Panc1 (cell line): ENCODE measurements at regions not wholly inside any gene's neighbourhood (a gene's known extent, or its start where the extent isn't known, plus 50 kb on each side); places are given as distances from the start of the nearest gene placed in this dataset.

Experiments
- ATAC-seq: fragments of 200-7000 bp; cut with Tn5 transposase; 2 replicates; pipeline ENCODE4 v1.9.1; 2020; ENCODE audit warnings: mild to moderate bottlenecking, moderate library complexity
- BruUV-seq: library from RNA; stranded (reverse); fragments of 400-500 nt; replicated peaks from 2 replicates; lab custom pipeline; 2021; lab: Mats Ljungman, UMichigan
- CTCF ChIA-PET: fragments of 300-600 bp; sonication (Branson Sonifier 250); formaldehyde crosslinking; loops from one replicate; lab custom pipeline; 2022; ENCODE audit warnings: antibody characterized with exemption; lab: Charles Lee
- POLR2A ChIA-PET: fragments of 300-600 bp; sonication (Branson Sonifier 250); formaldehyde crosslinking; loops from one replicate; lab custom pipeline; 2022; ENCODE audit warnings: antibody characterized with exemption; lab: Charles Lee
- DNase-seq: peaks from one replicate; pipeline ENCODE4 v3.0.0-alpha.2; 2010; ENCODE audit warnings: low read depth, low spot score
- H3K27ac ChIP-seq: 2 replicates; pipeline ENCODE4 v1.5.1; 2011; ENCODE audit warnings: mild to moderate bottlenecking, low read length, inconsistent platforms
- H3K27me3 ChIP-seq: fragments of 200-500 bp; sonication (Bioruptor generic); 2 replicates; pipeline ENCODE4 v1.6.0; 2014; ENCODE audit warnings: low read length, inconsistent platforms; ENCODE audit not compliant: control insufficient read depth, insufficient read depth
- H3K36me3 ChIP-seq: fragments of 200-500 bp; sonication (Bioruptor generic); 2 replicates; pipeline ENCODE4 v1.5.1; 2014; ENCODE audit warnings: inconsistent platforms, mild to moderate bottlenecking, low read length, moderate library complexity; ENCODE audit not compliant: control insufficient read depth, insufficient read depth
- H3K4me1 ChIP-seq: 2 replicates; pipeline ENCODE4 v1.5.1; 2011; ENCODE audit warnings: inconsistent platforms, mild to moderate bottlenecking, low read length, moderate library complexity; ENCODE audit not compliant: control insufficient read depth, insufficient read depth
- H3K4me3 ChIP-seq, 2 experiments: 2 replicates each; pipeline ENCODE4 v1.5.1; 2011 to 2012; ENCODE audit warnings: low read depth in 2 of 2, low read length in 2 of 2, mild to moderate bottlenecking in 2 of 2, inconsistent platforms in 1 of 2, moderate library complexity in 1 of 2
- H3K9me3 ChIP-seq: fragments of 200-500 bp; sonication (Bioruptor generic); 2 replicates; pipeline ENCODE4 v1.5.1; 2014; ENCODE audit warnings: low read depth, mild to moderate bottlenecking, inconsistent platforms, low read length, moderate library complexity; ENCODE audit not compliant: control insufficient read depth, insufficient read depth
- CTCF ChIP-seq: fragments of 450-650 bp; IDR thresholded peaks from 2 replicates; pipeline ENCODE4 v1.5.1; 2017; ENCODE audit warnings: mild to moderate bottlenecking
- POLR2AphosphoS5 ChIP-seq: IDR thresholded peaks from 2 replicates; pipeline ENCODE4 v1.6.1; 2012; ENCODE audit warnings: mild to moderate bottlenecking, low read depth, low read length, moderate library complexity
- SIN3A ChIP-seq: IDR thresholded peaks from 2 replicates; pipeline ENCODE4 v1.6.1; 2012; ENCODE audit warnings: low read depth, mild to moderate bottlenecking, low read length, moderate library complexity, borderline replicate concordance; ENCODE audit not compliant: insufficient read depth
- TCF7L2 ChIP-seq: IDR thresholded peaks from 2 replicates; pipeline ENCODE4 v1.6.1; 2011; ENCODE audit warnings: mild to moderate bottlenecking, low read depth, low read length, inconsistent platforms
- in situ Hi-C: cut with HindIII; loops from 2 replicates; pipeline ENCODE4 v1.10.0; 2016; ENCODE audit warnings: low sequenced_read_pairs, low pct_unique_long_range_greater_than_20kb
- intact Hi-C: fragments of 100-400 bp; cut with micrococcal nuclease; formaldehyde crosslinking; loops from one replicate; pipeline ENCODE4 v1.10.0; 2022; ENCODE audit not compliant: unreplicated experiment
- TF ChIP-seq, protein P1 (sequence below), 2 experiments: IDR thresholded peaks; 2 replicates each; pipeline ENCODE4 v1.6.1; 2011 to 2012; ENCODE audit warnings: low read depth in 2 of 2, control low read depth in 1 of 2, low read length in 1 of 2, mild to moderate bottlenecking in 1 of 2, moderate library complexity in 1 of 2; ENCODE audit not compliant: insufficient read depth in 1 of 2

DNA sequence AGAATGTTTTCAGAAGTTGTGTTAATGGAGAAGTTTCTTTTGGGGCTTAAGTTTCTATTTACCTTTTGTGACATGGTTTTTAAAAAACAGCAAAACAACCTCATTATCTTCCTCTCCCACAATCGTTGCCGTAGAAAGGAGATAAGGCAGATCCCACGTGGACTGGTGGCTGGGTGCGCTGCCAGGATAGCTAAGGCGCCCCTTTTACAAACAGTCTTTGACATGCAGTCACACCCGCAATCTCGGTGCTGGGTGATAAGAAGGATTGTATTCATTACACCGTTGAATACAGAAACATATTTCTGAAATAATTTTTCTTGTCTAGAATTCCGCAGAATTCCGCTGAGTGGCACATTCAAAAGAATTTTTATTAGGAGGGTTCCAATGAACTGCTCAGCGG is 271.1 kb downstream of the UQCRFS1 start:
- intact Hi-C loops: no loop called here
- 0 out of 2 replicates have a peak, but pooled peaks cover 5% of the 10 kb centered on the region for H3K27me3 ChIP-seq
- TF ChIP-seq SIN3A (no peak), CTCF (no peak), TCF7L2 (no peak)
- TF ChIP-seq, protein P1, sequence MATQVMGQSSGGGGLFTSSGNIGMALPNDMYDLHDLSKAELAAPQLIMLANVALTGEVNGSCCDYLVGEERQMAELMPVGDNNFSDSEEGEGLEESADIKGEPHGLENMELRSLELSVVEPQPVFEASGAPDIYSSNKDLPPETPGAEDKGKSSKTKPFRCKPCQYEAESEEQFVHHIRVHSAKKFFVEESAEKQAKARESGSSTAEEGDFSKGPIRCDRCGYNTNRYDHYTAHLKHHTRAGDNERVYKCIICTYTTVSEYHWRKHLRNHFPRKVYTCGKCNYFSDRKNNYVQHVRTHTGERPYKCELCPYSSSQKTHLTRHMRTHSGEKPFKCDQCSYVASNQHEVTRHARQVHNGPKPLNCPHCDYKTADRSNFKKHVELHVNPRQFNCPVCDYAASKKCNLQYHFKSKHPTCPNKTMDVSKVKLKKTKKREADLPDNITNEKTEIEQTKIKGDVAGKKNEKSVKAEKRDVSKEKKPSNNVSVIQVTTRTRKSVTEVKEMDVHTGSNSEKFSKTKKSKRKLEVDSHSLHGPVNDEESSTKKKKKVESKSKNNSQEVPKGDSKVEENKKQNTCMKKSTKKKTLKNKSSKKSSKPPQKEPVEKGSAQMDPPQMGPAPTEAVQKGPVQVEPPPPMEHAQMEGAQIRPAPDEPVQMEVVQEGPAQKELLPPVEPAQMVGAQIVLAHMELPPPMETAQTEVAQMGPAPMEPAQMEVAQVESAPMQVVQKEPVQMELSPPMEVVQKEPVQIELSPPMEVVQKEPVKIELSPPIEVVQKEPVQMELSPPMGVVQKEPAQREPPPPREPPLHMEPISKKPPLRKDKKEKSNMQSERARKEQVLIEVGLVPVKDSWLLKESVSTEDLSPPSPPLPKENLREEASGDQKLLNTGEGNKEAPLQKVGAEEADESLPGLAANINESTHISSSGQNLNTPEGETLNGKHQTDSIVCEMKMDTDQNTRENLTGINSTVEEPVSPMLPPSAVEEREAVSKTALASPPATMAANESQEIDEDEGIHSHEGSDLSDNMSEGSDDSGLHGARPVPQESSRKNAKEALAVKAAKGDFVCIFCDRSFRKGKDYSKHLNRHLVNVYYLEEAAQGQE (IDR thresholded peaks at IDR 0.05; ENCODE audit: insufficient read depth in 1 of 2, low read depth in 2 of 2, low read length in 1 of 2): no peak
- DNase-seq (no peak), ATAC-seq (no peak)
- in situ Hi-C loops: no loop called here
- ChIA-PET CTCF (no interaction called here), POLR2A (no interaction called here)
- H3K4me3 ChIP-seq: no peak overlapping the region
- H3K36me3 ChIP-seq: no peaks in the 10 kb centered on the region
- no peaks in the 10 kb centered on the region for H3K4me1 ChIP-seq
- no peaks in the 10 kb centered on the region for H3K9me3 ChIP-seq
- no TSS peak for BruUV-seq
- no peak overlapping the region for H3K27ac ChIP-seq

- H3K27ac ChIP-seq: no peak overlapping the region
- ChIA-PET CTCF (no interaction called here), POLR2A (no interaction called here)
- H3K4me3 ChIP-seq: no peak overlapping the region
- TF ChIP-seq TCF7L2 (no peak), CTCF (no peak), POLR2AphosphoS5 (no peak), SIN3A (no peak)
- TF ChIP-seq, protein P1 (IDR thresholded peaks at IDR 0.05; ENCODE audit: insufficient read depth in 1 of 2, low read depth in 2 of 2, low read length in 1 of 2): no peak
- no peaks in the 10 kb centered on the region for H3K9me3 ChIP-seq
- BruUV-seq: no TSS peak
- H3K4me1 ChIP-seq: no peaks in the 10 kb centered on the region
- H3K36me3 ChIP-seq: no peaks in the 10 kb centered on the region
- DNase-seq (no peak), ATAC-seq (no peak)
- 0 out of 2 replicates have a peak, but pooled peaks cover 7% of the 10 kb centered on the region for H3K27me3 ChIP-seq
- in situ Hi-C loops: no loop called here
- intact Hi-C loops: no loop called here
Measured at GRCh38 chr19:28940751-28941500, 272.0 kb downstream of the UQCRFS1 start.
